Lung microvascular endothelial cell (primary cell): ENCODE measurements at regions not wholly inside any gene's neighbourhood (a gene's known extent, or its start where the extent isn't known, plus 50 kb on each side); places are given as distances from the start of the nearest gene placed in this dataset.
"Not testable (repeated sequence)": the region's sequence is repeated elsewhere in the genome, so short reads cannot be mapped to it uniquely, and the experiment has no call there.

Experiments used
- DNase-seq, 2 donors: peaks; one replicate each; pipeline versions ENCODE4 v3.0.0 to v3.0.0-alpha.2; 2010; ENCODE audit warnings: low read depth in 2 of 2

- no peak for DNase-seq
Observed at GRCh38 chr12:89870413-89871184, 162.0 kb upstream of the ATP2B1 start.

GRCh38 chr12:89867611-89868010 is 159.0 kb upstream of the ATP2B1 start:
- DNase-seq, result not testable (repeated sequence)

GRCh38 chr12:89864411-89864810 is 155.8 kb upstream of the ATP2B1 start:
- no peak for DNase-seq

DNA sequence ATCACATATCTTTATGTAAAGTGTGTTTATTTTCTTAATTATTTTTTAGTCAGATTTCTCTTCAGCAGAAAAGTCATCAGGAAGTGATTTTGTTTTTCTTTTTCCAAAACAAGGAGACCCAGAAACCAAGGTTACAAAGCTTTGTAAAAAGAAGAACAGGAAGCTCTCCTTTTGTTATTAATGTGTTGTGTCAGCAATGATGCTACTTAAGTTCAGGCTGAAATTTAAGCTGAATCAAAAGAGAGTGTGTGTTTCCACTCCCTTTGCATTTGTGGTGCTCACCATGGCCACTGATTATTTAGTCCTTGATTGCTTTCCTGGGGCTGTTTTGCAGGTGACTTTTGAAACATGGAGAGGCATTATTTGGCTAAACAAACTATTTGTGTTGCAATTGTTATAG is 155.3 kb upstream of the ATP2B1 start:
- DNase-seq, result peak; percentile 27 to 57

GRCh38 chr12:89863493-89863938 is 154.9 kb upstream of the ATP2B1 start:
- peak in 1 of 2 donors; percentile 7 for DNase-seq

GRCh38 chr12:89862511-89863445 is 154.1 kb upstream of the ATP2B1 start:
- peak; percentile 23 to 66 for DNase-seq

DNA sequence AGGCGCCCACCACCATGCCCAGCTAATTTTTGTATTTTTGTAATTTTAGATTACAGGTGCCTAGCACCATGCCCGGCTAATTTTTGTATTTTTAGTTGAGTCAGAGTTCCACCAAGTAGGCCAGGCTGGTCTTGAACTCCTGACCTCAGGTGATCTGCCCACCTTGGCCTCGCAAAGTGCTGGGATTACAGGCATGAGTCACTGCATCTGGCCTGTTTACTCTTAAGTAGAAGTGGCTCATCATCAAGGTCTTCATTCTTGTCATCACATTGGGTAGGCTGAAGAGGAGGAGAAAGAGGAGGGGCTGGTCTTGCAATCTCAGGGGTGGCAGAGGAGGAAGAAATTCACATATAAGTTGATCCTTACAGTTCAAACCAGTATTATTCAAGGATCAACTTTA is 152.4 kb upstream of the ATP2B1 start:
- no peak for DNase-seq

- no peak for DNase-seq
Observed at GRCh38 chr12:89859508-89860220, 151.0 kb upstream of the ATP2B1 start.

DNA sequence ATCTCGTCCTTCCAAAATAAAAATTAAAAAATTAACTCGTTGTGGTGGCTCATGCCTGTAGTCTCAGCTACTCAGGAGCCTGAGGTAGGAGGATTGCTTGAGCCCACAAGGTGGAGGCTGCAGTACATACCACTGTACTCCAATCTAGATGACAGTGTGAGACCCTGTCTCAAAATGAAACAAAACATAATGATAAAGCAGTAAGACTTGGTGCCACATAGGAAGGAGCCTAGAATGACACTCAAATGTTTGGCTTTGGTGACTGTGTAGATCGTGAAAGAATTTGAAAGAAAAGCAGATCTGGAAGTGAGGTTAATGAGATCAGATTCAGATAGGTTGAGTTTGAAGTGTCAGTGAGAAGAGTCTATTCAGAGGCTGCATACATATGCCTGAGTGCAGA is 150.1 kb upstream of the ATP2B1 start:
- no peak for DNase-seq

- DNase-seq, result no peak
Observed at GRCh38 chr12:89857652-89858274, 149.1 kb upstream of the ATP2B1 start.

DNA sequence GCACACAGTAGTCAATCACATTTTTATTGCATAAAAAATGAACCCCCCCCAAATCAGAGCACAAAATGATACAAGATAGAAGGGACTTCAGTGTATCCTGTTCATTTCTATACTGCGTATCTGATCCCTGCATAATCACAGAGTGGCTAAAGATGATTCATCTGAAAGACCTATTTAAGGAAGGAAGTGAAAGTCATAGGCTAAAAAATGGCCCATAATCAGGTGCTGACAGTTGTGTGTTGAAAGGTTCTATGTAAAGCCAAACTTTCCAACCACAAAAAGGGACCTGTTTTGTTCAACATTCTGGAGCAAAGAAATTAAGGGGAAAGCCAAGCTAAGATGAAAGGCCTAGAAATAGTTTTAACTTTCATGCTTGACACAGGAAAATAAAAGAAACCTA is 147.8 kb upstream of the ATP2B1 start:
- peak; percentile 87 to 90 for DNase-seq

- DNase-seq, result no peak
Observed at GRCh38 chr12:89848732-89849131, 140.1 kb upstream of the ATP2B1 start.

- no peak for DNase-seq
Observed at GRCh38 chr12:89846473-89847055, 137.9 kb upstream of the ATP2B1 start.

DNA sequence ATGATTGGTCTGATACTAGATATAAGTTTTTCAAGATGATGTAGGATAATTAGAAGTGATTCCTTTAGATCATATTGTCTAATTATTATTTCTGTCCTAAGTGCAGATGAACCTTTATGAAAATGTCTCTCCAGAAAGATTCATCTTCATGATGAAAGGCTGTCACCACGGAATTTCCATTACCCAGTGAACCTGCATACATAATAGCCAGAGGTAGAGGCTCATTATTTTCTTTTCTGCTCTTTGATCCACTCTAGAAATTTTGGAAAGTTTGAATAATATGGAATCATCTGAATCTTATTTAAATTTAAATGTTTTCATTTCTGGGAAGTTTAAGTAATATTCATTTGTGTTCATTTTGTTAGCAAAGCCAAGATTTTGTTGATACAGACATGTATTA is 137.1 kb upstream of the ATP2B1 start:
- no peak for DNase-seq

DNA sequence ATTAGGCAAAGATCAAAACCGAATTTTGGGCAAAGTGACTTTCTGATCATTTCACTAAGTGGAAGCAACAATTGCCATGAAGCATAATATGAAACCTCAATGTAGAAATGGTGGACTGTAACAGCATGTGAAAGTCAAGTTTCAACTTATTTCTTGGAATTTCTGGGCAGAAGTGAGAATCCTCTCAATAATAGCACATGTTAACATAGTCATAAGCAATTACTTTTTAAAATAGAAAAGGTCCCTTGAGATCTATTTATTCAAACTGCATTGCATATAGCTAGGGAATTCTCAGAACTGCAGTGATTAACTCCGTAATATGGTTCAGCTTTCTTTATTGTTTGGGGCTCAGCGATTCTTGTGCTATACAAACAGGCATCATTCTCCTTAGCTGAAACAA is 136.7 kb upstream of the ATP2B1 start:
- no peak for DNase-seq

DNA sequence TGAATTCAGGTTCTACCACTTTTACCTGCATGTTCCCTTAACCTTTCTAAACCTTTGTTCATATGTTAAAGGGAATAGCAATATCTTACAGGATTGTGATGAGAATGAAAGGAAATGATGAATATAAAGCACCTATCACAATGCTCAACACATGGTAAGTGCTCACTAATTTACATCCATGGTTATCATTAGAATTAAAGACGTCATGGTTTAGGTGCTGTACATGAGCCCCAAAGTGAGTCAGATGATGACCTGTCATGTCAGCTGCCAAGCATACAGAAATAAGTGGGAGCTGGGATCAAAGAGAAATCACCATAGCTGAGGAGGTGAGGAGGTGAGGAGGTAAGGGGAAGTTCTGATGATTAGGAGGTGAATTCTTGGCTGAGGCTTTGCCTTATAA is 135.9 kb upstream of the ATP2B1 start:
- DNase-seq, result no peak

DNA sequence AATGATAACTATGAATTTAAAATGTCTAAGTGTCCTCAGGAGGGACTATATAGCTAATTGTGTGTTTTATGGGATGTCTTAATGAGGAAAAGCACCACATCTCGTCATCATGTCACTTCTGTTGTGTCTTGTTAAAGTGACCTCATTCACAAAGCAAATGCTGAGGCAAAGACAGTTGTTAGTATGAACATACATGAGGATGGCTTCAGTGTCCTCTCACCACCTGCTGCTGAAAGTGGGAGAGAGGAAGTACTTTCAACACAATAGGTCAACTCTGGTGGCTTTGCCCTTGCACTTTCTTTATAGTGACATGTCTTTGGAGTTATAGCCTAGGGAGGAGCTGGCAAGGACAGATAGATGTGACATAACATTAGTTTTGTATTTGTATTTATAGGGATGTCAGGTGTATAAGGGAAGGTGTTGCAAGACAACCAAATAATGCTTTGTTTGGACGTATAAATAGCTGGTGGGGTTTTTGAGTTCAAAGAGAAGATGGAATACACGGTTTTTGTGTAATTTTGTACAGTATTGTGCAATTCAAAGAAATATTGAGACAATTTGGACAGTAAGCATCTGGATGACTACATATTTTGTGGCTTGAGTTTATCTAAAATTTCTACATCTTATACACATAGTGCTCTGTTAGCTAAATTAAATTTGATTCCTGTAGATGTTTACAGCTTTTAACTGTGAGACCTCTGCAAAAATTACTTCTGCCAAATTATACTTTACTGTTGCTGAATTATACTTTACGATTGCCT is 131.7 kb upstream of the ATP2B1 start:
- DNase-seq, result no peak

DNA sequence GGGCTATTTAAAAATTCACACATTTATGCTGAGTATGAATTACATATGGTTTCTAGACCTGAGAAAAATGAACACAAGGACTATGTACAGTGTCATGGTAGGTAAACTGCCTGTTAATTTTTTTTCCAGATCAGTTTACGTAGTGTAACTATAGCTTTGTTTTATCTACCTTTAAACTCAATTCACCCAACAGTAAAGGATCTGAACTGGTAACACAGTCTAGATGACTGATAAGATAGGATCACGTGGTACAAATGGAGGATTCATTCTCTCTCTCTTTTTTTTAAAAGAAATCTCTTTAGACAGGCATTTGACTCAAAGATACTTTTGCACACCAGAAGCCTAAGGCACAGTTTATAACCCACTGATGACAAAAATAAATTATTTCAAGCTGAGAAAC is 130.8 kb upstream of the ATP2B1 start:
- DNase-seq, result no peak

- DNase-seq, result no peak
Observed at GRCh38 chr12:89838833-89839232, 130.2 kb upstream of the ATP2B1 start.

GRCh38 chr12:89836026-89836425 is 127.4 kb upstream of the ATP2B1 start:
- DNase-seq, result no peak
